ENCODE measurements at regions not wholly inside any gene's neighbourhood (a gene's known extent, or its start where the extent isn't known, plus 50 kb on each side); places are given as distances from the start of the nearest gene placed in this dataset.

DNA sequence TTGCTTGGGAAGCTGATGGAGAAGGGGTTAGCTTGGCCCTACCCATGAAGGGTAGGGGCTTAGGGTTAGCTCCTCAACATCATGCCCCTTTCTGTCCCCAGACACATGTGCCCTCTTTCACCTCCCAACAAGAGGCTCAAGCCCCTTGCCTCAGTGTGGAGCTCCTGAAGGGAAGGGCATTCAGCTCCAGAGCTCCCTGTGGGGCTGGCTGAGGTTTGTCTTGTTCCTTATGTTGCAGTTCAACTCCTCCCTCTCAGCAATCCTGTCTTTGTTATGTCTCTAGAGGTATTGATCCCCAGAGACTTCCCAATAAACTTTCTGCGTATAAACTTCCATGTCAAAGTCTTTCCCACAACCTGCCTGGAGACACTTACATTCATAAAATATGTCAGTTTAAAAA lies 252.2 kb upstream of the SP4 start:
- BruUV-seq (replicated peaks) = no TSS peak
- WGBS (ENCODE audit: insufficient coverage, insufficient replicate concordance, low lambda C conversion rate, missing lambda C conversion rate) = 82% methylated on average over 1 of the region's 1 CpG
- Histone ChIP-seq H3K4me3 (no peak overlapping the region), H3K4me2 (ENCODE audit: control insufficient read depth, insufficient read depth) (no peak overlapping the region), H4K20me1 (ENCODE audit: control insufficient read depth, insufficient read depth) (no peaks in the 10 kb centered on the region), H3K9me3 (replicated peaks; ENCODE audit: control insufficient read depth, insufficient read depth, low read length) (no peaks in the 10 kb centered on the region), H3K79me2 (ENCODE audit: control insufficient read depth, insufficient read depth, low read length) (no peaks in the 10 kb centered on the region), H3K27ac (ENCODE audit: control insufficient read depth, insufficient read depth) (no peak overlapping the region), H3K9ac (ENCODE audit: control insufficient read depth, insufficient read depth, low read length) (no peak overlapping the region), H3K36me3 (ENCODE audit: control insufficient read depth in 2 of 2, insufficient read depth in 2 of 2, low read length in 1 of 2) (no peaks in the 10 kb centered on the region), H2AFZ (ENCODE audit: control insufficient read depth, low read depth, low read length) (no peak overlapping the region), H3K27me3 (replicated peaks in 1 of 2; ENCODE audit: control insufficient read depth in 2 of 2, insufficient read depth in 2 of 2, low read length in 1 of 2) (no peaks in the 10 kb centered on the region; a peak in 1 of 4 replicates), H3K4me1 (ENCODE audit: control insufficient read depth, insufficient read depth, low read length) (no peaks in the 10 kb centered on the region)
- DNase-seq (ENCODE audit: low read depth, low spot score) (no peak), ATAC-seq (no peak), FAIRE-seq (no peak)
- ChIA-PET SMC1A (ENCODE audit: uncharacterized antibody, unreplicated experiment) (no interaction called here), POLR2A (no interaction called here), CTCF (no interaction called here), RAD21 (ENCODE audit: unreplicated experiment) (no interaction called here)
- in situ Hi-C loops (cut with MboI) (no loop called here), intact Hi-C loops (cut with micrococcal nuclease; ENCODE audit: unreplicated experiment) (no loop called here)
- no peak for TF ChIP-seq GATAD2B (conservative IDR thresholded peaks at IDR 0.05; ENCODE audit: low read depth)
- no peak for TF ChIP-seq BCL11A (IDR thresholded peaks at IDR 0.05; ENCODE audit: low read depth, low read length)
- no peak for TF ChIP-seq LARP7 (IDR thresholded peaks at IDR 0.05)
- TF ChIP-seq ATF2 (IDR thresholded peaks at IDR 0.05; ENCODE audit: low read length) = no peak
- TF ChIP-seq POLR2AphosphoS2 (IDR thresholded peaks at IDR 0.05; ENCODE audit: low read depth, low read length) = no peak
- TF ChIP-seq CEBPZ (IDR thresholded peaks at IDR 0.05; ENCODE audit: low read depth, low read length) = no peak
- no peak for TF ChIP-seq SREBF1 (IDR thresholded peaks at IDR 0.05; ENCODE audit: low read length)
- no peak for TF ChIP-seq CREM (IDR thresholded peaks at IDR 0.05; ENCODE audit: low read depth)
- TF ChIP-seq HDGF (IDR thresholded peaks at IDR 0.05) = no peak
- TF ChIP-seq SP1 (IDR thresholded peaks at IDR 0.05; ENCODE audit: low read depth, low read length) = no peak
- no peak for TF ChIP-seq ZSCAN29 (IDR thresholded peaks at IDR 0.05)
- no peak for TF ChIP-seq KLF5 (IDR thresholded peaks at IDR 0.05; ENCODE audit: partially characterized antibody)
- no peak for TF ChIP-seq CHD4 (IDR thresholded peaks at IDR 0.05)
